Amniotic stem cell (primary cell): ENCODE measurements at regions not wholly inside any gene's neighbourhood (a gene's known extent, or its start where the extent isn't known, plus 50 kb on each side); places are given as distances from the start of the nearest gene placed in this dataset.

Source experiments
- DNase-seq: peaks from one replicate; lab custom pipeline; 2025; lab: John Stamatoyannopoulos, UW

DNA sequence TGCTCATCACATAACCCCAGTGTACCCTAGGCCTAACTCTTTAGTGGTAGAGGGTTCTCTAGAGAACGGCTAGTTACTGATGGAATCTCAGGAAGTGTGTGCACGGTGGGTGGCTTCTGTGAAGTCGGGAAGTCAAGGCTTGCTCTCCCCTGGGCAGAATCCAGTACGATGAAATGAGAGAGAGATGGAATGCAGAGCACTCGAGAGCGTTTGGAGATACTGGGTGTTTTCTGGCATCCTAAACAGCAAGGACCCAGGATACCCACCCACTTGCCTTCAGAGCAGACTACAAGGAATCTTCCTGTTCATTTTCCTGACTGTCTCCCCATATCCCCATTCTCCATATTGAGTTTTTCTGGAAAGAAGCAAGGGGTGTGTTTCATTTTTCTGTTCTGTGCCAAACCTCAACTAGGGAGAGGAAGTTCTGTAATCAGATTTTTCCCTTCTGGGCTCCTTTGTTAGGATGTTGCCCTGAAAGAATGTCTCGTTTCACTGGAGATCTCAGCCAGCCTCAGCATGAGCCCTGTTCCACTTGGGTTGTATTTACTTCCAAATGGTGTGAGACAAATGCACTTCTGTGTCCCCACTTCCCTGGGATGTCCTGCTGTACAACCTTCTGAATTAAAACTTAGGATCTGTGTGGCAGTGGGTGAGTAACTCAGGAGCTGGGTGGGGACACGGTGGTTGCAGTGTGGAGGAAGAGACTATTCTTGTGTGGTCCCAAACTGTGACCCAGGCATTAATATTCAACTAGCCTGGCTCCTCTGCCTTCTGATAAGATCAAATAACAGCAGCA is 108.9 kb upstream of the SPRY4 start:
- no peak for DNase-seq

DNA sequence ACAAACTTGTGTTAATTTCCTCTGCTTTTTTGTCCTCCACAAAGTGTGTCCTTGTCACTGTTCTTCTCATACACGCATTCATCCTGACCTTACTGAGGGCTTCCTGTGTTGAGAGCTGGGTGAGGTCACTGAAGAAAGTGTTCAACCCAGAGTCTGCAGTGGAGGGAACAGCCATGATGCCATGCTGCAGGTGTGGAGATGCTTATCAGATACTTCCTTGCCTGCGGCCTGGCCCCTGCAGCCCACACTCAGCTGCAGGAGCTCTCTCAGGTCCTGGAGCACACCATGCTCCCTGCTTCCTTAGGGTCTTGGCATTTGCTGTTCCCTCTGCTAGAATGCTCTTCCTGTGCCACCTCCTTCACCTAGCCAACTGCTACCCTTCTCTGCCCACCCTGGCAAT is 108.1 kb upstream of the SPRY4 start:
- DNase-seq: no peak

DNA sequence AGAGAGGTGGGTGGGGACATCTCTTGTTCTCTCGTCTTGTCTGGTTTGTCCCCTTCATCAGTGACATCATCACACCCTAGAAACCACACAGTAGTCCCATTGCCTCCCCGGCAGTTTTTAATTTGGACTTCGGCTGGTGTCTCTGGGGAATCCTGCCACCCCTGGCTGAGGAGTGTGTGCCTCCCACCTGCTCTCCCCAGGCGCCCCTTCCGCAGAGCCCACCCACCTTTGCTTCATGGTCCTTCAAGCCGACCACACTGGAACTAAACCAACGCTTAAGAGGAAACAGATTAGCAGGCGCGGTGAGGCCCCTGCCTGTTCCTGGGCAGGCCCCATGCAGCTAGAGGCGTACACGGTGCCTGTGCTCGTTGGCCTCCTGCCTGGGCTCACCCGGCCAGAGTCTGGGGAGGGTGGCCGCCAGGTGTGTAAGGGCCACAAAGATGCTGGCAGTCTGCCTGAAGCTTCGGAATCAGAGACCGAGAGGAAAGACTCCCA is 107.6 kb upstream of the SPRY4 start:
- no peak for DNase-seq

DNA sequence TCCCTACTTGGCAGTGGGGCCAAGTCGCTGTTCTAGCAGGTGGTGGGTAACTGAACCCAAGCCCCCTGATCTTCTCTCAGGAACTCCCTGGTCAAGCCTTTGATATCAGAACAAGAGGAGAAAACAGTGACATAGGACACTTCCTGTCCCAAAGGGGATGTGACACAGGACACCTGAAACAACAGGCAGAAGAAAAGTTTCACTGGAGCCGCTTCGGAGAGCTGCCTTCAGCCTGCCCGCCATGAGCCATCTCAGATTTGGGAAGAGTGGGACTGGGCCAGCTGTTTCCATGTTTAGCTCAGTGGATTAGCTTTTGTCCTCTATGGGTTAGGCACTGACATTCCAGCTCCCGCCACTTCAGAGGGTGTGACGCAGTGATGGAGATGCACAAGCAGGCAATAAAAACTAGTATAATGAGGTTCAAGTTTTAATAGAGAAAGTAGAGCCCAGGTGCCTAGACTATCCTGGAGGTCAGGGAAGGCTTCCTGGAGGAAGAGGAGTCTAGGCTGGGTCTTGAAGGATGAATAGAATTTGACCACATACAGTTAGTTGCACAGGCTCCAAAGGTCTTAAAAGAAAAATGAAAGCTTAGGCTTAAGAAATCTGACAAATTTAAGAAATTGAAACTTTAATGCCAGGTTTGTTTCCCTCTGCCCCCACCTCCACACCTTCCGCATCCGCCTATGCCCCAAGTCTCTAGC is 104.1 kb upstream of the SPRY4 start:
- no peak for DNase-seq

DNA sequence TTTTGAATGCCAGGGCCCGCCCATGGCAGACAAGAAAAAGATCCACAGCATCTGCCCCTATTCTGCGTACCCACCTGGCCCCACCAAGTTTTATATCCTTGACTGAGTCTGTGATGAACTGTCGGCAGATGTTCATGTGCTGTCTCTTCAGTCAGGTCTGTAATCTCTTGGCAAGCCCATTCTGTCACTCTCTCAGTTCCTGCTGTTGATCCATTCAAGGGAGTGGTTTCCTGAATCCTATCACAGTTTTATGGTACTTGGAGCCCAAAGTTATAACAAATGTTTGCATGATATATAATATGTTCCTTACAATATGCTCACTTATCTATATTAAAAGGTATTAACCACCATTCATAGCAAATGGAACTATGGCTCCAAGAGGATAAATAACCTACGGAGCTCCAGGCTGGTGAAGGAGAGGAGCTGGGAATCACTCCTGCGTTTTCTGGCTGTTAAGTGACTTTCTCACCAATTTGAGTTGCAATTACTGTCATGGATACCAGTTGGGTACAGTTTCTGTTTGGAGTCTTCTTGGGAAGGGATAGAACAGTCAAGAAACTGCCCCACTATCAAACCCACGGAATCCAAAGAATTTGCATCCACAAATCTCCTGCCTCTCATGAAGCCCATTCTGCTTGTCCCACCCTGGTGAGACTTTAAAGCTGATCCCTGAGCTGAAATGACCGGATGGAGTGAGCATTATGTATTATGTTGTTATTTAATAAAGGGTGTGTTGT is 103.4 kb upstream of the SPRY4 start:
- DNase-seq: no peak

DNA sequence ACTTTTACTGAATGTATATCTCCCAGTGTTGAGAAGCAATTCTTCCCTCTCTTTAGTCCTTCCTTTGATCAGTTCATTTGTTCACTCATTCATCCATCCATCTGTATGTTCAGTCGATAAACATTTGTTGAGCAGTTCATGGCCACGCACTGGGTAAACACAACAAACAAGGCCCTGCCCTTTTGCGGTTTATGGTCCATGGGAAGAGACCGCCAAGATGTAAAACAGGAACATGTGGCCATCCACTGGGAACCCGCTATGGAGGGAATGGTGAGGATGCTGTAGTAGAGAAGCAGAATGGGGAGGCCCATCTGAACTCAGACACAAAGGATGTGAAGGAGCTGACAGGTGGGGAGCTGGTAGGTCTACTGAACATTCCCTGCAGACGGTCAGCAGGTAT is 102.7 kb upstream of the SPRY4 start:
- no peak for DNase-seq

DNA sequence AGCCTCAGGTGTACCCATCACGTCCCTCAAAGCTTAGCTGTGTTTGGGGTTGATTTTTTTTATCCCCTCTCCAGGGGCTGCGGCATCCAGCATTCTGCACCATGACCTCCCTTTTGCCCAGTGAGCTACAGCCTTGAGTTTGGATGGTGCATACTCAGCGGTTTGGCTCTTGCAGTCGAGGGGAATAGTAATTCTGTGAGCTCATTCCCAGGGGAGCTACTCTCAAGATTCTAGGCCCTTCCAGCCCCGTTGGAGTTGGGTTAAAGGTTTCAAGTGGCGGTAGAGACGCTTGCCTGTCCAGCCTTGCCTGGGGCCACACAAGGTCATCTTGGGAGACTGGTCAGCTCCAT is 102.2 kb upstream of the SPRY4 start:
- DNase-seq: no peak

DNA sequence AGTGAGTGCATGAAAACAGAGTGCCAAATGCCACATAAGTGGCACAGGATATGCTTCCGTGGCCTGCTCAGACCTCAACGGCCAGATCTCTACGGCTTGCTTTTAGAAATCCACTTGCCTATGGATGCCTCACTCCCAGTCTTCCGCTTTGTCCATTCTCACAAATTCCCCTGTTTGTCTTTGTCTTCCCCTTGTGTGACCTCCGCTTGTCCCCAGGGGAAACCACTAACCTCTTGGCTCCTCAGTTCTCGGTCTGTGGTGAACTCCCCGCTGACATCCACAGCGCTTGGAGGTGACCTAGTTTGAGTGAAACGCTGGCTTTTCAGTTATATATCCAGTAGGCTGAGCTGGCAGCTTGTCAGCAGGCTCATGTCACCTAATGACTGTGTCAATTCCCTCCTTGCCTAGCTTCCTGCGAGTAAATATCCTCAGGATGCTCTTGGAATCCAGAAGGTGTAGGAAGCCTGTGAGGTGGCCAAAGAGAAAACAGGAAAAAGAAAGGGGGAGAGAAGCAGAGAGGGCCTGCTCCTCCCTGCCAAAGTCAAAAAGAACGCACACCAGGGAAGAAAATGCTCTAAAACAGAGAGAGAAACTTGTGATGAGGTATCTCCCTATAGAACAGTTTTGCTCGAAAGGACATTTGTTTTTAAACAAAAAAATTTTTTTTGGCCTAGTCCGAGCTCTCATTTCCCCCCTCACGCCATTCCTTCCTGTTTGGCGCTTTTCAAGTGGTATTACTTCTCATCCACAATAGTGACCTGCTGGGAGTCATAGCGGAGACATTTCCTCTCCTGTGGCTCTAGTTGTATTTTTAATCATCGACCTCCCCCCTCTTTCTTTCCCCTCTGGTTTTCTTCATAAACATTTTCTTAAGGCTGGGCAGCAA is 101.6 kb upstream of the SPRY4 start:
- no peak for DNase-seq

DNA sequence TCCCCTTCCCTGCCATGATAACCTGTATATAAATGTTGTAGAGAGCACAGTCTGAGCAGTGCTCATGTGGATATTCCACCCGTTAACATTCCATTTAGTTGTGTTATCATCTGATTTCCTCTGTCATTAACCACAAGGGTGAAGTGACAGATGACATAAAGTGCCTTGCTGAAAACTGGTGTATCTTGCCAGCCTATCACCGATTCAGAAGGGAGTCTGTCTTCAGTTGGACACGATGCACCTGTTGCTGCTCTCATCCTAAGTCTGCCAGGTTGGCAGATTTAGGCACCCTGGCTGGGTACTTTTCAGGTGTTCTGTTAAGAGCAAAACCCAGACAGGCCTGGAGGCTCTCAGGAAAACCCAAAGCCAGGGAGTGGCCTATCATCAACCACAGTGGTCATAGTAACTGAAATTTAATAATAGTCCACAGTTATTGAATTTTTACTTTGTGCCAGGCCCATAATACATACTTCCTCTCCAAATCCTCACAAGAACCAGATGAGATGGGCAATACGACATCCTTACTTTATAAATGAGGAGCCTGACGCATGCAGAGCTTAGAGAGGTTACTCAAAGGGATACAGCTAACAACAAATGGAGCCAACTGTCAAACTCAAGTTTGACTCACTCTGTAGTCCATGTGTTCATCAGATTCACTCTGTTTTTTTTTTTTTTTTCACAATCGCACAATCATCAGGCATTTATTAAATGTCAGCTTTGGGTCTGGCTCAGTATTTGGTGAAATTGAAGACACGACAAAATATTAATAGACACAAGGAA is 100.7 kb upstream of the SPRY4 start:
- DNase-seq: no peak

DNA sequence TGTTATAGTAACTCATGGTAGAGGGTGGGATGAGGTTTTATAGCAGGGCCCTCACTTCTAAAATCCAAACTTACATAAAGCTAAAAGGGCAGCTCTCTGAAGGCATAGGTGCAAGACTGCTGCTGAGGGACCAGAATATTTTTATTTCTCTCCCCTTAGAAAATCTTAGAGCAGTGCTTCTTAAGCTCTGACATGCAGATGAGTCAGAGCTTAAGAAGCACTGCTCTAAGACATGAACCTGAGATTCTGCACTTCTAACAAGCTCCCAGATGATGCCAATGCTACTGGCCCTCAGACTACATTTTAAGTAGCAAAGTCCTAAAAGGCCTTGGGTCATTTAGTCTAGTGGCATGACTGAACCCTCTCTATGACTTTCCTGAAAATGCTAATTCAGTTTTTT is 97.6 kb upstream of the SPRY4 start:
- DNase-seq: no peak

DNA sequence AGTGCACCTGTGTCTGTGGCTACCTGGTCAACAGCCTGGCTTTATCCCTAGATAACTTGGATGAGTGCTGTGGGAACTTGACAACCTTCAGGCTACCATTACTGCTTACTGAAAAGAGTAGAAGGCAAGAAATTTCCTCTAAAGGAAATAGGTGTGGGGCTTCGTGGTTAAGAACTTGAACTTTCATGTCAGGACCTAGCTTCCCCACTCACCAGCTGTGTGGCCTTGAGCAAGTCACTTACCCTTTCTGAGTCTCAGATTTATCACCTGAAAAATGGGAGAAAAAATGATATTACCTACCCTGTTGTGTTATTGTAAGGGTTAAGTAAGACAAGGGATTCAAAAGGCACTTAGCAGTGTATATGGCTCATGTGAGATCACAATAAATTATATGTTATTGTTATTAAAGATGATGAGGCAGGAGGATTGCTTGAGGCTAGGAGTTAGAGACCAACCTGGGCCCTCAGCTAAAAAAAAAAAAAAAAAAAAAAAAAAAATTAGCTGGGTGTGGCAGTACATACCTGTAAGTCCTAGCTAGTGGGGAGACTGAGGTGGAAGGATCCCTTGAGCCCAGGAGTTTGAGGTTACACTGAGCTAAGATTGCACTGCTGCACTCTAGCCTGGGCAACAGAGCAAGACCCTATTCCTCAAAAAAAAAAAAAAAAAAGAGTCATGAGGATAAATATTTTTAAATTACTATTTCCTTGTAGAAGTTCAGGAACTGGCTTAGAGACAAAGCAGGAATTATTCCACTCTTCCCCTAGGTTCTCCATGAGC is 97.0 kb upstream of the SPRY4 start:
- no peak for DNase-seq

DNA sequence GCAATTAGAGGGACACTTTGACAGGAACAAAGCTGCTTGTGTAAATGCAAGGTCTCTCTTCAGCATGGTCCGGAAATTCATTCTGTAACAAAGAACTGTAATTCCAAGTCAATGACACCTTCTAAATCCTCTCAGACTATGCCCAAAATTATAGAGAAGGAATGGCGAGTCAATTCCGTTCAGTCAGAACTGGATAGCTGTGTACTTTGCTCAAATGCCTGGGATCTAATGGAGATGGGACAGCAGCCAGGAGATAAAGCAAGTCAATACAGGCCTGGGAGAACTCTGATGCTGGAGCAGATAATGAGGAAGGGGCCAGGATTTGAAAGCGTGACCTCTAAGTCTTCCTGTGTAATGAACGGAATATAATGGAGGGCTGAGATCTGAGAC is 96.4 kb upstream of the SPRY4 start:
- DNase-seq: no peak

DNA sequence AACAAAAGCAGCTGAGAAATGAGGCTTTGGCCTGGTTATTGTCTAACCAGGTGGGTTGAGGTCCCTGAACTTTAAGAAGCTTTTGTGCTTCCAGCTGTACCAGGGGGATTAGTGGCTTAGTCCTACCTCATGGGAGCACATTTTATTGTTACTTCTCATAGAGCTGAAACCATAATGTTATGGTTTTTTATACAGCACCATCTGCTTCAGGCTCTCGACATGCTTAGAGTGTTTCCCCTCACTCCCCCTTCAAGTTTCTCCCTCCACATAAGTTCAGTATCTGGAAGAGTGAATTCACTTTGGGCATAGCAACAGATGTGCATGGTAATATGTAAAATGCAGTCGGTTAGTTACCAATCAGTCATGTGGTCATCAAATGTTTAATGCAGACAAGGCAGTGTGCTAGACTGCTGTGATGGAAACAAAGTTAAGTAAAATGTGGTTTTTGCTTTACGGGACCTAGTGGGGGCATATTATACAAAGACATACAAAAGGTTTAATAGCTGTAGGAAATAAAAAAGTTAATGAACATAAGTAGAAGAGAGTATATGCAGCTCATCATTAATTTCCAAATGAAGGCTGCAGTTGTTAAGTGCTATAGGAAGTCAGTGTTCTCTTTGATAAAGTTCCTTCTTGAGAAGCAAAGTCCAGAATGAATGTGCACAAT is 95.9 kb upstream of the SPRY4 start:
- DNase-seq: no peak

DNA sequence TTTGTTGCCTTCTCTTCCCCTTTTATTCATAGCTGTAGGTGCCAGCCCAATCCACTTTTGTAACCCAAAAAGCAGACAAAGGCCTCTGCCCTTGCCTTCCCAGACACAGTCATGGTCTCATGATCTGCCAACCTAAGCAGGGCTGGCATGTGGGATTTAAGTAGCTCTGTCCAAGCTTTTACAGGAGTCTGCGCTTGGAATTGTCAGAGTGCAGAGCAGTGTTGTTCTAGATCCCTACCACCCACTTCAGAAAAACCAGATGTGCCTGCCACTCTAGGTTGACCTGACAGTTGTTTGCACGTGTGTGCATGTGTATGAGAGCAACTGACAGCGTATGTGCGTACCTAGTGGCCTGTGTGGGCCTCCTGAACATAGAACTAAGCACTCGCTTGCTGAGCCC is 87.8 kb upstream of the SPRY4 start:
- no peak for DNase-seq

DNA sequence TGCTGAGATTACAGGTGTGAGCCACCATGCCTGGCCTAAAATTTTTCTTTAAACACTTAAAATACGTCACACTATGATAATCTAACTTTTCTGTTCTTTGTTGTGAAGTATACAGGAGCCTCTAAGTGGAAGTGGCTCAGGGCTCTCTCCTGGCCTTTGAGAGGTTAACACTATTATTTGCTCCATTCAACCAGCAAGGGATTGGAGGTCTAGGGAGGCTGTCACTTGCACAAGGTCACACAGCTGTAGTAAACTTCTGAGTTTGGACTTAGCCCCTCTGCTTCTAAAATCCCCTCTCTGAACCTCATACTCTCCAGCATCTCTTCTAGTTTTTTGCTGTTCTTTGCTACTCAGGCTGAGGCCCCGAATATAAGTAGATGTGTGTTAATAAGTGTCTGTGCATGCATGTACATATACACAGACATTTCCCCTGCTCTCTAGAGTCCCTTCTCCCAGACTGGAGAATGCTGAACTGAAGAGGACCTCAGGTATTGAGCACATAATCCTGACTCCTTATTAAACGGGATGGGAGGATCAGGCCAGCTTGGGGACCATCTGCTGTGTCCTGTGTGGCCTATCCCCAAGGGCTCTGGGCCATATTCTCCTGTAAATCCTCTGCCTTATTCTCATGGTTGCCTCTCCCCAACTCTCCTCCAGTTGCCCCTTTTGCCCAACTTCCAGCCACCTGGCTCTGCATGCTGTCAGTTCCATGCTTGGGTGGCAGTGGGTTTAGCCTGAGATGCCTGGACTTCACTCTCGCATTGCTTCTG is 87.0 kb upstream of the SPRY4 start:
- no peak for DNase-seq

DNA sequence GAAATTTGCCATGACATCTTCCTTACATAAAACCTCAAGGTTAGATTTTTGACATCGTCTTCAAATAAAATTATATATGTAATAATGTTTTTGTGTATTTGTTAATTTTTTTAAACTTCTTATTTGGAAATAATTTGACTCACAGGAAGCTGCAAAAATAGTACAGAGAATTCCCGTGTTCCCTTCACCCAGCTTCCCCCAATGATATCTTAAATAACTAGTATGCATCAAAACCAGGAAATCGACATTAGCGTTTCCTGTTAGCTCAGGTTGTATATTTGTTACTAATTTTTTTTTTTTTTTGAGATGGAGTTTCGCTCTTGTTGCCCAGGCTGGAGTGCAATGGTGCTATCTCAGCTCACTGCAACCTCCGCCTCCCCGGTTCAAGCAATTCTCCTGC is 86.3 kb upstream of the SPRY4 start:
- no peak for DNase-seq

DNA sequence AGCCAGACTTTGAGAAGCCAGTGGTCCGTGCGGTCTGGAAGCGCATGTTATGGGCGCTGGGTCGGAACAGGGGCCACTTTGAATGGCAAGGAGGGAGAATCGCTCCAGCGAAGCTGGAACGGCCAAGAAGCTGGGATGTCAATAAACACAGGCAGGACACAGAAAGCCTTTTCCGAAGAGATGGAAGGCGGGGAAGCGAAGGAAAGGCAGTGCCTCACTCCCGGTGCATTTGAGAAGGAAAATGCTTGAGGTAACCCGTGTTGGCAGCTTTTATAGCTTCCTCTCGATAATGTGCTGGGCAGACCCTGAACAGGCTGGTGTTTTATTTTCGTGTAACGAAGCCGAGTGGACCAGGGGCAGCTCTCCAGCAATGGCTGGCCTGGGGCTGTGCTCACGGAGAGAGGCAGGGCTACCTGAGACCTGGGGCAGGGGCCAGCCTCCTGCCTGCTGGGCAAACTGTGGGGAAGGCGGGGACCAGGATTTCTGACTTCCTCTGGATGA is 84.2 kb upstream of the SPRY4 start:
- DNase-seq: no peak

DNA sequence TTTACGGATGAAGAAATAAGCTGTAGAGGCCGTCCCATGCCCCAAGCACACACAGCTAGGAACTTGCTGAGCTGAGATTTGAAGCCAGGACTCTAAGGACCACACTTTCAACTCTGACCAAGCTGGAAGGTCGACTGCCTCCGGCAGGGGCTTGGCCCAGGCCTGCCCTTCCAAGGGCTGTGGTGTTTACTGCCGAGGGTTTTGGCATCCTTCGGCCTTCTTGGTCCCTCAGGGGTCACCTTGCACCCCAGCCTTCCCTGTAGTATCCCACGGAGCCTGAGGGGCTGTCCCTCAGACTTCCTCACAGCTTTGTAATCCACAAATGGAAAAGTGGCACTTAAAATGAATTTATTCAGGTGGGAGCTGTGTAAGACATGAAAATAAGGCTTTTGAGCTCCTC is 83.7 kb upstream of the SPRY4 start:
- no peak for DNase-seq

DNA sequence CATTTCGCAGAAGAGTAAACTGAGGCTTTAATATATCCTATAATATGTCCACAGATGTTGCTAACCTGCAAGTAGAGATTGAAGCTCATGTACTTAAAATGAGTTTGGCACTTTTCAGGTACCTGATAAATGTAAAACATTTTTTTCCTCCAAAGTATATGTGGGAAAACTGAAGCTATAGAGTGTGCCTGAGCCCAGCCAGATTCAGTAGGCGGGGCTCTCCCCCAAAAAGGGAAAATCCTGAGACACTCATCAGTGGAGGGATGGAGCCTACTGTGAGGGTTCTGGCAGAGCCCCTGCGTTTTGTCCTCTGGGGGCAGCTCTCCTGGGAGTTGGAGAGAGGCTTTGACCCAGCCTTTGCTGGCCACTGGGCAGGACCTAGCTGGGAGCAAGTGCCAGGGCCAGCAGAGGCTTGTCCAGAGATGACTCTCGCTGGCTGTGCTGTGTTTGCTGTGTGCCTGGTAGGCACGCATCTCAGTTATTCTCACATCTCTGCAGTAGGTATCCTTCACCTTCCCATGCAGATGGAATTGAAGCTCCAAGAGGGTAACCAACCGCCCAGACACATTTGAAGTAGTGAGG is 81.1 kb upstream of the SPRY4 start:
- no peak for DNase-seq
